ENCODE measurements at regions not wholly inside any gene's neighbourhood (a gene's known extent, or its start where the extent isn't known, plus 50 kb on each side); places are given as distances from the start of the nearest gene placed in this dataset.

GRCh38 chr5:14986413-14986812, 114.8 kb upstream of the ANKH start:
- Histone ChIP-seq H2BK15ac (ENCODE audit: low read depth, low read length) (no peak overlapping the region), H3K4ac (ENCODE audit: low read depth, low read length) (no peak overlapping the region), H3K27me3 (ENCODE audit: control insufficient read depth, insufficient read depth, low read length) (peaks cover 7% of the 10 kb centered on the region), H3K14ac (replicated peaks; ENCODE audit: low read depth, low read length) (no peak overlapping the region), H2AFZ (replicated peaks; ENCODE audit: low read length, poor library complexity) (no peak overlapping the region), H3K9me1 (ENCODE audit: insufficient read depth, low read length) (no peaks in the 10 kb centered on the region), H4K91ac (ENCODE audit: insufficient read depth, low read depth, low read length) (no peak overlapping the region), H3K18ac (ENCODE audit: low read depth, low read length) (no peak overlapping the region), H2AK5ac (ENCODE audit: low read depth, low read length) (no peak overlapping the region), H2BK120ac (ENCODE audit: low read depth, low read length) (no peak overlapping the region), H2AK9ac (replicated peaks; ENCODE audit: low read depth, low read length, poor library complexity) (no peak overlapping the region), H3K23ac (ENCODE audit: low read depth, low read length) (no peak overlapping the region), H2BK5ac (ENCODE audit: low read depth, low read length, poor library complexity, severe bottlenecking) (no peak overlapping the region), H3K79me1 (ENCODE audit: low read depth in 1 of 2, low read length in 2 of 2) (no peaks in the 10 kb centered on the region), H4K20me1 (ENCODE audit: insufficient read depth, low read length) (no peaks in the 10 kb centered on the region), H3K36me3 (ENCODE audit: control insufficient read depth, insufficient read depth, low read length) (no peaks in the 10 kb centered on the region), H3K9me3 (ENCODE audit: control insufficient read depth, insufficient read depth, low read length) (no peaks in the 10 kb centered on the region), H3K27ac (ENCODE audit: insufficient read depth, low read length) (no peak overlapping the region), H3K9ac (ENCODE audit: low read depth, low read length) (no peak overlapping the region), H3K56ac (ENCODE audit: extremely low read depth, insufficient read depth, low read length) (no peak overlapping the region), H3K4me2 (ENCODE audit: low read depth, low read length) (no peak overlapping the region), H3K4me1 (ENCODE audit: control insufficient read depth, insufficient read depth, low read length) (no peaks in the 10 kb centered on the region), H4K8ac (ENCODE audit: low read depth in 2 of 2, low read length in 2 of 2) (no peak overlapping the region), H4K5ac (ENCODE audit: low read depth, low read length) (no peak overlapping the region), H3K4me3 (ENCODE audit: insufficient read depth, low read depth, low read length) (no peak overlapping the region), H2BK20ac (ENCODE audit: low read depth, low read length) (no peak overlapping the region)
- no TSS peak for BruUV-seq (replicated peaks)
- intact Hi-C loops (cut with micrococcal nuclease) = no loop called here
- ChIA-PET CTCF (interaction anchor here (0.7 to 1.3 kb wide), 2 partner anchors 37 to 301 kb away, joined by 4 read pairs; no protein-coding TSS in a partner anchor), POLR2A (ENCODE audit: unreplicated experiment) (no interaction called here)
- DNase-seq = no peak
- no CpG with 5 or more reads among the region's 3 CpGs for WGBS, 2 experiments (ENCODE audit: extremely low coverage in 2 of 2, insufficient read length in 1 of 2)
- no peak for ATAC-seq (ENCODE audit: low read depth)
- dilution Hi-C loops (cut with HindIII; ENCODE audit: low sequenced_read_pairs, unreplicated experiment) = no loop called here
- in situ Hi-C loops (cut with MboI; ENCODE audit: low sequenced_read_pairs) = no loop called here
- TF ChIP-seq RAD21 (IDR thresholded peaks at IDR 0.05; ENCODE audit: low read length) = no peak
- TF ChIP-seq ELK1 (IDR thresholded peaks at IDR 0.05; ENCODE audit: borderline replicate concordance, low read depth, low read length) = no peak
- no peak for TF ChIP-seq CTCF (conservative IDR thresholded peaks at IDR 0.05; ENCODE audit: low read depth, low read length)
- no peak for TF ChIP-seq POLR2A (IDR thresholded peaks at IDR 0.05; ENCODE audit: low read depth, low read length)
- TF ChIP-seq MAZ (IDR thresholded peaks at IDR 0.05; ENCODE audit: borderline replicate concordance, low read depth, low read length) = no peak
- TF ChIP-seq FOS (IDR thresholded peaks at IDR 0.05; ENCODE audit: low read depth, low read length) = no peak
- no peak for TF ChIP-seq RFX5 (IDR thresholded peaks at IDR 0.05; ENCODE audit: low read depth, low read length)
- no peak for TF ChIP-seq MXI1 (IDR thresholded peaks at IDR 0.05; ENCODE audit: borderline replicate concordance, low read depth, low read length)

All from IMR-90 (cell line).